MCF 10A (cell line): ENCODE measurements at regions not wholly inside any gene's neighbourhood (a gene's known extent, or its start where the extent isn't known, plus 50 kb on each side); places are given as distances from the start of the nearest gene placed in this dataset.

Source experiments
- BruUV-seq: library from RNA; stranded (reverse); fragments of 400-500 nt; replicated peaks from 2 replicates; lab custom pipeline; 2021; lab: Mats Ljungman, UMichigan
- CTCF ChIA-PET: fragments of 300-600 bp; sonication (Branson Sonifier 250); formaldehyde crosslinking; extraction: SDS; loops from one replicate; lab custom pipeline; 2021; ENCODE audit warnings: antibody characterized with exemption, inconsistent platforms; lab: Yijun Ruan, JAX
- POLR2A ChIA-PET: fragments of 300-600, 350-650 bp; sonication (Branson Sonifier 250); formaldehyde crosslinking; extraction: SDS; loops from one replicate; lab custom pipeline; 2020; ENCODE audit warnings: antibody characterized with exemption, inconsistent platforms; lab: Yijun Ruan, JAX
- DNase-seq: peaks from one replicate; pipeline ENCODE4 v3.0.0-alpha.2; 2018; ENCODE audit not compliant: unreplicated experiment
- H3K27ac Mint-ChIP-seq: one replicate; pipeline ENCODE4 v1.8.0; 2022; ENCODE audit warnings: mild to moderate bottlenecking, low read depth, mixed read lengths; ENCODE audit not compliant: unreplicated experiment
- H3K27me3 Mint-ChIP-seq: one replicate; pipeline ENCODE4 v1.8.0; 2022; ENCODE audit warnings: mixed read lengths; ENCODE audit not compliant: insufficient read depth, unreplicated experiment
- H3K36me3 Mint-ChIP-seq: one replicate; pipeline ENCODE4 v1.8.0; 2022; ENCODE audit warnings: mild to moderate bottlenecking, moderate library complexity, mixed read lengths; ENCODE audit not compliant: insufficient read depth, unreplicated experiment
- H3K4me1 Mint-ChIP-seq: one replicate; pipeline ENCODE4 v1.8.0; 2022; ENCODE audit warnings: mixed read lengths; ENCODE audit not compliant: insufficient read depth, unreplicated experiment
- H3K4me3 Mint-ChIP-seq: one replicate; pipeline ENCODE4 v1.8.0; 2022; ENCODE audit warnings: mild to moderate bottlenecking, moderate library complexity, mixed read lengths; ENCODE audit not compliant: unreplicated experiment
- H3K9me3 Mint-ChIP-seq: one replicate; pipeline ENCODE4 v1.8.0; 2022; ENCODE audit warnings: mixed read lengths; ENCODE audit not compliant: unreplicated experiment
- intact Hi-C: fragments of 100-400 bp; cut with micrococcal nuclease; formaldehyde crosslinking; loops from 2 replicates; pipeline ENCODE4 v1.14.1; 2022
- TF ChIP-seq, protein P1 (sequence below): fragments of 200-600 bp; IDR thresholded peaks from one replicate; pipeline ENCODE4 v1.8.0; 2022; ENCODE audit warnings: antibody characterized with exemption, mild to moderate bottlenecking; ENCODE audit not compliant: unreplicated experiment

DNA sequence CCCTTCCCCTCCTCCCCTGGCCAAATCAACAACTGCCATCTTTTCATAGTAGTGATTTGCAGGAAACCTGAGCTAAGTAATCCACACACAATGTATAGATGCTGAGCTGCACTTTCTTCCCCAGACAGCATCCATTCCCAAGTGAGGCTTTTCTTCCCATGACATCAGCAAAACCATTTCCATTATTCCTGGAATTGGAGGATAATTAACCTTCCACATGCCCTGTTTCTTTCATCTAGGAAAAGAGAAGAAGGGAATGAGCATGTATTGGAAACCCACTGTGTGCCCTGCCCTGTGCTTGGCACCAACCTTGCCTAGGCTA lies 268.0 kb downstream of the ZSWIM6 start:
- ChIA-PET CTCF (no interaction called here), POLR2A (no interaction called here)
- H3K4me3 Mint-ChIP-seq, result no peak overlapping the region
- no peaks in the 10 kb centered on the region for H3K9me3 Mint-ChIP-seq
- intact Hi-C loops, result no loop called here
- no TSS peak for BruUV-seq
- TF ChIP-seq, protein P1, sequence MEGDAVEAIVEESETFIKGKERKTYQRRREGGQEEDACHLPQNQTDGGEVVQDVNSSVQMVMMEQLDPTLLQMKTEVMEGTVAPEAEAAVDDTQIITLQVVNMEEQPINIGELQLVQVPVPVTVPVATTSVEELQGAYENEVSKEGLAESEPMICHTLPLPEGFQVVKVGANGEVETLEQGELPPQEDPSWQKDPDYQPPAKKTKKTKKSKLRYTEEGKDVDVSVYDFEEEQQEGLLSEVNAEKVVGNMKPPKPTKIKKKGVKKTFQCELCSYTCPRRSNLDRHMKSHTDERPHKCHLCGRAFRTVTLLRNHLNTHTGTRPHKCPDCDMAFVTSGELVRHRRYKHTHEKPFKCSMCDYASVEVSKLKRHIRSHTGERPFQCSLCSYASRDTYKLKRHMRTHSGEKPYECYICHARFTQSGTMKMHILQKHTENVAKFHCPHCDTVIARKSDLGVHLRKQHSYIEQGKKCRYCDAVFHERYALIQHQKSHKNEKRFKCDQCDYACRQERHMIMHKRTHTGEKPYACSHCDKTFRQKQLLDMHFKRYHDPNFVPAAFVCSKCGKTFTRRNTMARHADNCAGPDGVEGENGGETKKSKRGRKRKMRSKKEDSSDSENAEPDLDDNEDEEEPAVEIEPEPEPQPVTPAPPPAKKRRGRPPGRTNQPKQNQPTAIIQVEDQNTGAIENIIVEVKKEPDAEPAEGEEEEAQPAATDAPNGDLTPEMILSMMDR, result no peak
- no peak overlapping the region for H3K27ac Mint-ChIP-seq
- H3K4me1 Mint-ChIP-seq, result no peaks in the 10 kb centered on the region
- no peaks in the 10 kb centered on the region for H3K27me3 Mint-ChIP-seq
- no peak for DNase-seq
- no peaks in the 10 kb centered on the region for H3K36me3 Mint-ChIP-seq

DNA sequence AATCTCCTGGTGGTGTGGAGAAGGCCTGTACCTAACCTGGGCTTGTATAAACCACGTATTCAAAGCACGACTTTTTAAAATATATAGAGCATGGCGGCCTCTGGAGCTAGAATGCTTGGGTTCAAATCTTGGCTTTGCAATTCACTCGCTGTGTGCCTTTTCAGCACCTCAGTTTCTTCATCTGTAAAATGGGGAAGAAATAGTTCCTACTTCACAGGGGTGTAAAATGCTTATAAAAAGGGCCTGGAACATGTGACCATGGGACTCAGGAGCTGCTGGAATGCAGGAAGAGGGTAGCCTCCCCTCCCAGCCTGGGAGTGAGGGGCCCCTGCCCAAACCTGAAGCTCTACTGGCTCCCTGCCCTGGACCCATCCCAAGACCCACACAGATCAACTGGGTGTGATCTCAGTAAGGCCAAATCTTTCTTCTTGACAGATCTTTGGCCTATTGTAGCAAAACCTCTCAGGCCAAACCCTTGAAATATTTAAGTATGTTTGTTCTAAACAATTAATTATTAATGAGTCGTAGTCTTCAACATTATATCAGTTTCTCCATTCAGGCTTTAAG lies 269.0 kb downstream of the ZSWIM6 start:
- no TSS peak for BruUV-seq
- ChIA-PET CTCF (no interaction called here), POLR2A (no interaction called here)
- DNase-seq, result no peak
- Mint-ChIP-seq H3K27ac (no peak overlapping the region), H3K27me3 (no peaks in the 10 kb centered on the region), H3K4me3 (no peak overlapping the region), H3K4me1 (no peaks in the 10 kb centered on the region), H3K36me3 (no peaks in the 10 kb centered on the region), H3K9me3 (no peaks in the 10 kb centered on the region)
- TF ChIP-seq, protein P1, result no peak
- intact Hi-C loops, result no loop called here

DNA sequence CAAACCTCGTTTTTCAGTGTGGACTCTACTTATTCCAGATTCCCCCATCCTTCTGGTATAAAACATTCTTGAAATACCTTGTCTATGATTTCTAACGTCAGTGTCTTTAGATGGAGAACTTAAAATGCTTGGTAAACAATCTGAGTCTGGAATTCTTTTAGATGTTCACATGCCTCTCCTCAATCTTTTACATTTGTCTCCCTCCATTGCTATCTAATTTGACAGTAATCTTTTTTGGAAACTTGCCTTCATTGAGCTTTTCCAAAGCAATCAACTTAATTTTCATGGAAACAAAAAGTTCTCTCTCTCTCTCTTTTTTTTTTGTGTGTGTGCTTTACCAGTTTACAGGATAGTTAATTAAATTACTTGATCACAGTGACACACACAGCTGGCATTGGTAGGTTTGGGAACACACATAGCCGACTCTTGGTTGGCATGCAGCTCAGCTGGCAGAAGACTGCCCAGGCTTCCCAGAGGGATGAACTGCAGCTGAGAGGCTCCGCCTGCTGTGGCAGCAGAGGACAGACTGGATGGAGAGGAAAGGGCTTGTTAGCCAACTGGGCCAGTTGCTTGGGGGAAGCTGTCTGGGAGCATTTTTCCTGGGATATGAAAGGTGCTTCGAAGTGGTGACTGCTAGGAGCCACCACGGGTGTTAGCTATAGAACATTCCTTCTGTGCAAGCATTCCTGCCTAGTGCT lies 271.3 kb downstream of the ZSWIM6 start:
- Mint-ChIP-seq H3K4me3 (no peak overlapping the region), H3K27ac (no peak overlapping the region), H3K27me3 (no peaks in the 10 kb centered on the region), H3K36me3 (no peaks in the 10 kb centered on the region), H3K9me3 (no peaks in the 10 kb centered on the region), H3K4me1 (no peaks in the 10 kb centered on the region)
- intact Hi-C loops, result no loop called here
- CTCF ChIA-PET, result interaction anchor here (1.0 to 1.7 kb wide), 2 partner anchors 56 to 208 kb away, joined by 4 to 6 read pairs; no protein-coding TSS in a partner anchor
- BruUV-seq, result no TSS peak
- DNase-seq, result peak; percentile 23
- TF ChIP-seq, protein P1, result no peak
- POLR2A ChIA-PET, result interaction anchor here (0.6 to 0.9 kb wide), 2 partner anchors 9 to 76 kb away, joined by 3 read pairs; no protein-coding TSS in a partner anchor

DNA sequence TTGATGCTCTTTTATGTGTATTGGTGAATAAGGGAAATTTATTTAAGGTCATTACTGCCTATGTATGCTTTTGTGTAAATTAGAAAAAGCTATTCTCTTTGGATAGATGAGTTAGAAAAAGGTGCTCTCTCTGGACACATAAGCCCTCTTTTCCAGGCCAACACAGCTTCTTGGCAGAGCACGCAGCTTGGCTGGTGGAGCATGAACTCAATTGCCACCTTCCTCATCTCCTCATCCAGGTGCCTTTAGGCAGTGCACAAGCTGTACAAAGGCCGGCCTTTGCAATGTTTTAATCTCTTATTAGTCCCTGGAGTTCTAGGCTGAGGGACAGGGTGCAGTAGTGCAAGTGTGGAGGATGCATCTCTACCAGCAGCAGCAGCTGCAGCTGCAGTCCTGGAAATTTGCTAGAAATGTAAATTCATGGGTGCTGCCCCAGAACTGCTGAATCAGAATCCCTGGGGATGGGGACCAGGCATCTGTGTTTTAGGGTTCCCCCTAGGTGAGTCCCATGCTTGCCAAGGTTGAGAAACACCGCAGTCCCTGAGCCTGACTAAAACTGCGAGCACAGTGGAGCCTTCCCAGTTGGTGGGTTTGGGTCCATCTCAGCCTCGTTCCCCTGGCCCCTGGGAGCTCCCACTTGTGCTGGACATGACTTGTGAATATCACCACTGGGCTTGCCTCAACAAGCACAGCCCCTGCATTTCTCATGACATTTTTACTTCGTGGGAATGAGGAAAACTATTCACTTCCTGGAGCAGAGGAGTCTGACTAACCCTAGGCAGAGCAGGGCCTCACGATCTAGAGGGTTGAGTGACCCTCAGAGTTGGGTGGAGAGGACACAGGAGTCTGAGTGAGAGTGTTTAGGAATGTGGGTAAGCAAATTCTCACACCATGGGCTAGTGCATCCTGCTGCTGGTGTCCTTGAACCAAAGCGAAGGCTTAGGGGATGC lies 272.3 kb downstream of the ZSWIM6 start:
- no peaks in the 10 kb centered on the region for H3K9me3 Mint-ChIP-seq
- H3K4me1 Mint-ChIP-seq, result no peaks in the 10 kb centered on the region
- H3K27ac Mint-ChIP-seq, result no peak overlapping the region
- TF ChIP-seq, protein P1, result no peak
- H3K36me3 Mint-ChIP-seq, result no peaks in the 10 kb centered on the region
- CTCF ChIA-PET, result interaction anchor here (0.5 to 1.7 kb wide), 5 partner anchors 19 to 641 kb away, joined by 3 to 6 read pairs (median 3); no protein-coding TSS in a partner anchor
- DNase-seq, result no peak
- H3K4me3 Mint-ChIP-seq, result no peak overlapping the region
- POLR2A ChIA-PET, result interaction anchor here (0.6 to 0.9 kb wide), 4 partner anchors 8 to 150 kb away, joined by 3 read pairs; no protein-coding TSS in a partner anchor
- BruUV-seq, result no TSS peak
- no peaks in the 10 kb centered on the region for H3K27me3 Mint-ChIP-seq
- intact Hi-C loops, result no loop called here
